MCF 10A (cell line): ENCODE measurements at regions not wholly inside any gene's neighbourhood (a gene's known extent, or its start where the extent isn't known, plus 50 kb on each side); places are given as distances from the start of the nearest gene placed in this dataset.

Experiments used
- BruUV-seq: library from RNA; stranded (reverse); fragments of 400-500 nt; replicated peaks from 2 replicates; lab custom pipeline; 2021; lab: Mats Ljungman, UMichigan
- CTCF ChIA-PET: fragments of 300-600 bp; sonication (Branson Sonifier 250); formaldehyde crosslinking; extraction: SDS; loops from one replicate; lab custom pipeline; 2021; ENCODE audit warnings: antibody characterized with exemption, inconsistent platforms; lab: Yijun Ruan, JAX
- POLR2A ChIA-PET: fragments of 300-600, 350-650 bp; sonication (Branson Sonifier 250); formaldehyde crosslinking; extraction: SDS; loops from one replicate; lab custom pipeline; 2020; ENCODE audit warnings: antibody characterized with exemption, inconsistent platforms; lab: Yijun Ruan, JAX
- DNase-seq: peaks from one replicate; pipeline ENCODE4 v3.0.0-alpha.2; 2018; ENCODE audit not compliant: unreplicated experiment
- H3K27ac Mint-ChIP-seq: one replicate; pipeline ENCODE4 v1.8.0; 2022; ENCODE audit warnings: mild to moderate bottlenecking, low read depth, mixed read lengths; ENCODE audit not compliant: unreplicated experiment
- H3K27me3 Mint-ChIP-seq: one replicate; pipeline ENCODE4 v1.8.0; 2022; ENCODE audit warnings: mixed read lengths; ENCODE audit not compliant: insufficient read depth, unreplicated experiment
- H3K36me3 Mint-ChIP-seq: one replicate; pipeline ENCODE4 v1.8.0; 2022; ENCODE audit warnings: mild to moderate bottlenecking, moderate library complexity, mixed read lengths; ENCODE audit not compliant: insufficient read depth, unreplicated experiment
- H3K4me1 Mint-ChIP-seq: one replicate; pipeline ENCODE4 v1.8.0; 2022; ENCODE audit warnings: mixed read lengths; ENCODE audit not compliant: insufficient read depth, unreplicated experiment
- H3K4me3 Mint-ChIP-seq: one replicate; pipeline ENCODE4 v1.8.0; 2022; ENCODE audit warnings: mild to moderate bottlenecking, moderate library complexity, mixed read lengths; ENCODE audit not compliant: unreplicated experiment
- H3K9me3 Mint-ChIP-seq: one replicate; pipeline ENCODE4 v1.8.0; 2022; ENCODE audit warnings: mixed read lengths; ENCODE audit not compliant: unreplicated experiment
- intact Hi-C: fragments of 100-400 bp; cut with micrococcal nuclease; formaldehyde crosslinking; loops from 2 replicates; pipeline ENCODE4 v1.14.1; 2022
- TF ChIP-seq, protein P1 (sequence below): fragments of 200-600 bp; IDR thresholded peaks from one replicate; pipeline ENCODE4 v1.8.0; 2022; ENCODE audit warnings: antibody characterized with exemption, mild to moderate bottlenecking; ENCODE audit not compliant: unreplicated experiment

DNA sequence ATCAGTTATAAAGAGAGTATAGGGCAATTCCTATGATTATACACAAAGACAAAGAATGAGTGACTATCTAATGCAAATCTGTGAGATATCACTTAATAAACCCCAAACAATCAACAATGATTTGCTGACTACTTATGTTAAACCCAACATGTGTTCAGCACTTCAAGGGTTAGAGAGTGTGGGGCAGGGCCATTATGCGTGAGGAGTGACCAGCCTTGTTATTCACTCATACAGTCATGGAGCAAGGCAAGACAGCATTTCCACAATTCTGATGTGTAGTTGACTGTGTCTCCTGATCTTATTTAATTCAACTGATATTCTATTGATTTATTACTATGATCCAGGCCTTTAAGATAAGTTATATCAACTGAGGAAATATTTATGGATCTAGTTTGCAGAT is 251.7 kb downstream of the CYRIA start:
- no peaks in the 10 kb centered on the region for H3K4me1 Mint-ChIP-seq
- no peak overlapping the region for H3K4me3 Mint-ChIP-seq
- peaks cover 38% of the 10 kb centered on the region for H3K9me3 Mint-ChIP-seq
- intact Hi-C loops, result no loop called here
- DNase-seq, result no peak
- no TSS peak for BruUV-seq
- H3K27me3 Mint-ChIP-seq, result no peaks in the 10 kb centered on the region
- peaks cover 4% of the 10 kb centered on the region for H3K36me3 Mint-ChIP-seq
- POLR2A ChIA-PET, result no interaction called here
- TF ChIP-seq, protein P1, sequence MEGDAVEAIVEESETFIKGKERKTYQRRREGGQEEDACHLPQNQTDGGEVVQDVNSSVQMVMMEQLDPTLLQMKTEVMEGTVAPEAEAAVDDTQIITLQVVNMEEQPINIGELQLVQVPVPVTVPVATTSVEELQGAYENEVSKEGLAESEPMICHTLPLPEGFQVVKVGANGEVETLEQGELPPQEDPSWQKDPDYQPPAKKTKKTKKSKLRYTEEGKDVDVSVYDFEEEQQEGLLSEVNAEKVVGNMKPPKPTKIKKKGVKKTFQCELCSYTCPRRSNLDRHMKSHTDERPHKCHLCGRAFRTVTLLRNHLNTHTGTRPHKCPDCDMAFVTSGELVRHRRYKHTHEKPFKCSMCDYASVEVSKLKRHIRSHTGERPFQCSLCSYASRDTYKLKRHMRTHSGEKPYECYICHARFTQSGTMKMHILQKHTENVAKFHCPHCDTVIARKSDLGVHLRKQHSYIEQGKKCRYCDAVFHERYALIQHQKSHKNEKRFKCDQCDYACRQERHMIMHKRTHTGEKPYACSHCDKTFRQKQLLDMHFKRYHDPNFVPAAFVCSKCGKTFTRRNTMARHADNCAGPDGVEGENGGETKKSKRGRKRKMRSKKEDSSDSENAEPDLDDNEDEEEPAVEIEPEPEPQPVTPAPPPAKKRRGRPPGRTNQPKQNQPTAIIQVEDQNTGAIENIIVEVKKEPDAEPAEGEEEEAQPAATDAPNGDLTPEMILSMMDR, result no peak
- no peak overlapping the region for H3K27ac Mint-ChIP-seq
- CTCF ChIA-PET, result interaction anchor here (0.6 kb wide), 1 partner anchor 96 kb away, joined by 3 read pairs; no protein-coding TSS in a partner anchor

DNA sequence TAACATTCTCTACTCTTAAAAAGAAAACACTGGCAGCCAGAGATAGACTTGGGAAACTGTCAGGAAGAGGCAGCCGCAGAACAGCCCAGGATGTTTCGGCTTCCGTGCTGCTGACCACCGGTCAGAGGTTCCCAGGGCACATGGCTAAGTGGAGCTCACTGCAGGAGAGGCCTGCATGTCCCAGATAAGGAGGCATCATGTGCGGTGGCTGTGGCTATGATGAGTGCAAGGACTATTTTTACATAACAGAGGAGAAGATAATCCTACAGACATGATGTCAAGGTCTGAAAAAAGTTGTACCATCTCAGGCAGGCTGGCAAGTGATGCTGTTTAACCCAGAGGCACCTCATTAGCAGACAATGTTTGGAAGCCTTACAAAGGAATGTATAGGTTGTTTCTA is 252.3 kb downstream of the CYRIA start:
- H3K36me3 Mint-ChIP-seq, result peaks cover 6% of the 10 kb centered on the region
- ChIA-PET POLR2A (no interaction called here), CTCF (interaction anchor here (0.6 kb wide), 1 partner anchor 97 kb away, joined by 3 read pairs; no protein-coding TSS in a partner anchor)
- H3K27ac Mint-ChIP-seq, result no peak overlapping the region
- H3K4me3 Mint-ChIP-seq, result no peak overlapping the region
- intact Hi-C loops, result no loop called here
- no TSS peak for BruUV-seq
- no peaks in the 10 kb centered on the region for H3K4me1 Mint-ChIP-seq
- TF ChIP-seq, protein P1, result no peak
- H3K27me3 Mint-ChIP-seq, result no peaks in the 10 kb centered on the region
- no peak for DNase-seq
- H3K9me3 Mint-ChIP-seq, result peaks cover 38% of the 10 kb centered on the region

DNA sequence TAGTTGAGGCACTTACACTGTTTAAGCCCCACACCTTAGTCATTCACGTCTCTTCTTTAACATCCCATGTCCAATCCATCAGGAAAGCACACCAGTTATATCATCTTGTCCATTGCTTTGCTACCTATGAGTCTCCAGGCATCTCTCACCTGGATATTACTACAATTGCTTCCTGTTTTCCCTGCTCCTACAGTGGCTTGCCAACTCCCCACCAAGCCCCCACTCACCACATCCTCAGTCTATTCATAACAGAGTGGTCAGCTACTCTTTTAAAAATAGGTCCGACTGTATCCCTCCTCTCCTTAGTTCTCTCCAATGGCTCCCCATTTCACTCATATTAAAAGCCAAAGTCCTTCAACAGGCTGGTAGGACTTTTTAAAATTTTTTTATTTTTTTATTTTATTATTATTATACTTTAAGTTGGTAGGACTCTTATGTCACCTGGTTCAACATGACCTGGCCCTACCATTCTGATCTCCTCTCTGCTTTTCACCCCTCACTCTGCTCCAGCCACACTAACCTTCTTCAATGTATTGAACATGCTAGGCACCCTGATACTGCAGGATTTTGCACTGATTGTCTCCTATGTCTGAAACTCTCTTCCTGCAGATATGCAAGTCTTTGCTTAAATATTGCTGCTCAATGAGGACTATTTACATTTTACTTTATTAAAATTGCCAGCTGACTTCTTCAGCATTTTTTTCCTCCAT is 253.2 kb downstream of the CYRIA start:
- Mint-ChIP-seq H3K4me3 (no peak overlapping the region), H3K27me3 (no peaks in the 10 kb centered on the region), H3K36me3 (peaks cover 6% of the 10 kb centered on the region), H3K4me1 (no peaks in the 10 kb centered on the region), H3K9me3 (peaks cover 38% of the 10 kb centered on the region), H3K27ac (no peak overlapping the region)
- POLR2A ChIA-PET, result no interaction called here
- no peak for DNase-seq
- BruUV-seq, result no TSS peak
- CTCF ChIA-PET, result no interaction called here
- TF ChIP-seq, protein P1, result no peak
- intact Hi-C loops, result no loop called here

DNA sequence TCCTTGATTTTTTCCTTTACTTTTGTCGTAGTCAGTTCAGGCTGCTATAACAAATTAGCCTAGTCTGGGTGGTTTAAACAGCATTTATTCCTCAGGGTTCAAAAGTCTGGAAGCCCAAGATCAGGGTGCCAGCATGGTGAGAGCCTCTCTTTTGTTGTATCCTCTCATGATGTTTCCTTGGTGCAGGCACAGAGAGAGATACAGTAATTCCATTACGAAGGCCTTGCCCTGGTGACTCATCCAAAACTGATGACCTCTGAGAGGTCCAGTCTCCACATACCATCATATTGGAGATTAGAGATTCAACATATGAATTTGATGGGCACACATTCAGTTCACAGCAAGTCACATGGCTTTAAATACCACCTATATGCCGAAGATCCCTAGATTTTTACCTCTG is 253.8 kb downstream of the CYRIA start:
- Mint-ChIP-seq H3K4me3 (no peak overlapping the region), H3K27me3 (no peaks in the 10 kb centered on the region), H3K36me3 (peaks cover 6% of the 10 kb centered on the region), H3K27ac (no peak overlapping the region), H3K4me1 (no peaks in the 10 kb centered on the region), H3K9me3 (peaks cover 38% of the 10 kb centered on the region)
- CTCF ChIA-PET, result no interaction called here
- POLR2A ChIA-PET, result no interaction called here
- TF ChIP-seq, protein P1, result no peak
- intact Hi-C loops, result no loop called here
- no TSS peak for BruUV-seq
- no peak for DNase-seq
